WTC11 (cell line): ENCODE measurements at regions not wholly inside any gene's neighbourhood (a gene's known extent, or its start where the extent isn't known, plus 50 kb on each side); places are given as distances from the start of the nearest gene placed in this dataset.

Experiments
- ATAC-seq: fragments of 200-7000 bp; cut with Tn5 transposase; 2 replicates; pipeline ENCODE4 v1.10.0; 2021; ENCODE audit warnings: mild to moderate bottlenecking, moderate library complexity
- CTCF ChIA-PET: fragments of 300-600 bp; sonication (Branson Sonifier 250); formaldehyde crosslinking; loops from one replicate; lab custom pipeline; 2021; ENCODE audit warnings: antibody characterized with exemption; lab: Charles Lee
- POLR2A ChIA-PET: fragments of 350-600 bp; sonication (Branson Sonifier 250); formaldehyde crosslinking; loops from one replicate; lab custom pipeline; 2021; ENCODE audit warnings: antibody characterized with exemption; lab: Charles Lee
- DNase-seq: peaks from one replicate; pipeline ENCODE4 v3.0.0; 2021; ENCODE audit warnings: low spot score
- H3K27ac Mint-ChIP-seq: 2 replicates; pipeline ENCODE4 v1.8.0; 2021; ENCODE audit warnings: mixed read lengths
- H3K27me3 Mint-ChIP-seq: 2 replicates; pipeline ENCODE4 v1.8.0; 2021; ENCODE audit warnings: low read depth, mild to moderate bottlenecking, moderate library complexity, mixed read lengths
- H3K36me3 Mint-ChIP-seq: 2 replicates; pipeline ENCODE4 v1.8.0; 2021; ENCODE audit warnings: mixed read lengths
- H3K4me1 Mint-ChIP-seq: 2 replicates; pipeline ENCODE4 v1.8.0; 2022; ENCODE audit warnings: mixed read lengths
- H3K4me3 Mint-ChIP-seq: 2 replicates; pipeline ENCODE4 v1.8.0; 2021; ENCODE audit warnings: mild to moderate bottlenecking, moderate library complexity, mixed read lengths
- H3K9me3 Mint-ChIP-seq: 2 replicates; pipeline ENCODE4 v1.8.0; 2021; ENCODE audit warnings: mixed read lengths
- ATF1 ChIP-seq: sonication (generic); formaldehyde crosslinking; IDR thresholded peaks from 2 replicates; pipeline ENCODE4 v1.8.1; 2023; ENCODE audit warnings: mild to moderate bottlenecking, moderate library complexity, missing genetic modification reagents
- CDX4 ChIP-seq: fragments of 250-450 bp; sonication (Bioruptor Pico); IDR thresholded peaks from 2 replicates; pipeline ENCODE4 v1.9.0; 2021; ENCODE audit warnings: moderate library complexity, mild to moderate bottlenecking, inconsistent platforms, borderline replicate concordance
- CREB1 ChIP-seq: sonication (generic); formaldehyde crosslinking; IDR thresholded peaks from 2 replicates; pipeline ENCODE4 v1.8.0; 2023; ENCODE audit warnings: mild to moderate bottlenecking, missing genetic modification reagents
- ETV6 ChIP-seq: sonication (generic); formaldehyde crosslinking; IDR thresholded peaks from 2 replicates; pipeline ENCODE4 v1.8.1; 2022; ENCODE audit warnings: mild to moderate bottlenecking, missing genetic modification reagents
- FOXJ3 ChIP-seq: sonication (generic); formaldehyde crosslinking; IDR thresholded peaks from 2 replicates; pipeline ENCODE4 v1.9.0; 2021; ENCODE audit warnings: missing genetic modification reagents, mild to moderate bottlenecking, borderline replicate concordance
- GABPB1 ChIP-seq: sonication (generic); formaldehyde crosslinking; IDR thresholded peaks from 2 replicates; pipeline ENCODE4 v1.8.1; 2023; ENCODE audit warnings: mild to moderate bottlenecking, missing genetic modification reagents
- IRF2 ChIP-seq: sonication (generic); formaldehyde crosslinking; IDR thresholded peaks from 2 replicates; pipeline ENCODE4 v1.8.0; 2022; ENCODE audit warnings: low read depth, missing genetic modification reagents, borderline replicate concordance
- JAZF1 ChIP-seq: fragments of 250-450 bp; sonication (Bioruptor Pico); IDR thresholded peaks from 2 replicates; pipeline ENCODE4 v1.9.0; 2021; ENCODE audit warnings: moderate library complexity, mild to moderate bottlenecking, inconsistent platforms
- NFE2L1 ChIP-seq: sonication (generic); formaldehyde crosslinking; IDR thresholded peaks from 2 replicates; pipeline ENCODE4 v1.8.1; 2023; ENCODE audit warnings: missing genetic modification reagents
- PRRX2 ChIP-seq: fragments of 250-450 bp; sonication (Bioruptor Pico); IDR thresholded peaks from 2 replicates; pipeline ENCODE4 v1.8.0; 2021; ENCODE audit warnings: mild to moderate bottlenecking
- SMAD4 ChIP-seq: sonication (generic); formaldehyde crosslinking; IDR thresholded peaks from 2 replicates; pipeline ENCODE4 v1.8.0; 2022; ENCODE audit warnings: mild to moderate bottlenecking, missing genetic modification reagents
- SOX15 ChIP-seq: fragments of 250-450 bp; sonication (Bioruptor Pico); IDR thresholded peaks from 2 replicates; pipeline ENCODE4 v1.9.0; 2021; ENCODE audit warnings: mild to moderate bottlenecking
- TCF7 ChIP-seq: sonication (generic); formaldehyde crosslinking; IDR thresholded peaks from 2 replicates; pipeline ENCODE4 v1.8.0; 2022; ENCODE audit warnings: mild to moderate bottlenecking, low read depth, missing genetic modification reagents, moderate library complexity
- TEAD1 ChIP-seq: sonication (generic); formaldehyde crosslinking; IDR thresholded peaks from 2 replicates; pipeline ENCODE4 v1.8.0; 2022; ENCODE audit warnings: mild to moderate bottlenecking, missing genetic modification reagents
- ZNF121 ChIP-seq: sonication (generic); formaldehyde crosslinking; IDR thresholded peaks from 2 replicates; pipeline ENCODE4 v1.8.0; 2023; ENCODE audit warnings: missing genetic modification reagents
- ZNF317 ChIP-seq: sonication (generic); formaldehyde crosslinking; IDR thresholded peaks from 2 replicates; pipeline ENCODE4 v1.8.1; 2023; ENCODE audit warnings: low read depth, mild to moderate bottlenecking, moderate library complexity, missing genetic modification reagents, borderline replicate concordance
- ZNF425 ChIP-seq: fragments of 250-450 bp; sonication (Bioruptor Pico); conservative IDR thresholded peaks from 2 replicates; pipeline ENCODE4 v1.9.0; 2021; ENCODE audit warnings: mild to moderate bottlenecking
- TF ChIP-seq, protein P1 (sequence below): sonication (generic); formaldehyde crosslinking; IDR thresholded peaks from 2 replicates; pipeline ENCODE4 v1.8.1; 2022; ENCODE audit warnings: low read depth, mild to moderate bottlenecking, moderate library complexity, missing genetic modification reagents, borderline replicate concordance
- TF ChIP-seq, protein P2 (sequence below): sonication (generic); formaldehyde crosslinking; IDR thresholded peaks from 2 replicates; pipeline ENCODE4 v1.8.1; 2023; ENCODE audit warnings: mild to moderate bottlenecking, missing genetic modification reagents, borderline replicate concordance
- TF ChIP-seq, protein P3 (sequence below): sonication (generic); formaldehyde crosslinking; IDR thresholded peaks from 2 replicates; pipeline ENCODE4 v1.8.0; 2023; ENCODE audit warnings: missing genetic modification reagents
- TF ChIP-seq, protein P4 (sequence below): sonication (generic); formaldehyde crosslinking; IDR thresholded peaks from 2 replicates; pipeline ENCODE4 v1.8.1; 2023; ENCODE audit warnings: mild to moderate bottlenecking, missing genetic modification reagents, moderate library complexity

GRCh38 chr2:7573166-7573825 lies 656.1 kb downstream of the RNF144A start:
- H3K27ac Mint-ChIP-seq = no peak overlapping the region
- no peak for TF ChIP-seq CREB1 (CRISPR knock-in tag)
- CTCF ChIA-PET = no interaction called here
- no peaks in the 10 kb centered on the region for H3K27me3 Mint-ChIP-seq
- DNase-seq = no peak
- H3K4me1 Mint-ChIP-seq = peaks cover 35% of the 10 kb centered on the region
- POLR2A ChIA-PET = no interaction called here
- no peak for ATAC-seq
- H3K4me3 Mint-ChIP-seq = no peak overlapping the region
- H3K36me3 Mint-ChIP-seq = peaks cover 16% of the 10 kb centered on the region
- peaks cover 15% of the 10 kb centered on the region for H3K9me3 Mint-ChIP-seq

GRCh38 chr2:7574385-7574784 lies 657.2 kb downstream of the RNF144A start:
- peaks cover 26% of the 10 kb centered on the region for H3K36me3 Mint-ChIP-seq
- POLR2A ChIA-PET = no interaction called here
- no peak overlapping the region for H3K4me3 Mint-ChIP-seq
- CTCF ChIA-PET = no interaction called here
- H3K4me1 Mint-ChIP-seq = peaks cover 35% of the 10 kb centered on the region
- TF ChIP-seq, protein P1, sequence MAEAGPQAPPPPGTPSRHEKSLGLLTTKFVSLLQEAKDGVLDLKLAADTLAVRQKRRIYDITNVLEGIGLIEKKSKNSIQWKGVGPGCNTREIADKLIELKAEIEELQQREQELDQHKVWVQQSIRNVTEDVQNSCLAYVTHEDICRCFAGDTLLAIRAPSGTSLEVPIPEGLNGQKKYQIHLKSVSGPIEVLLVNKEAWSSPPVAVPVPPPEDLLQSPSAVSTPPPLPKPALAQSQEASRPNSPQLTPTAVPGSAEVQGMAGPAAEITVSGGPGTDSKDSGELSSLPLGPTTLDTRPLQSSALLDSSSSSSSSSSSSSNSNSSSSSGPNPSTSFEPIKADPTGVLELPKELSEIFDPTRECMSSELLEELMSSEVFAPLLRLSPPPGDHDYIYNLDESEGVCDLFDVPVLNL (CRISPR knock-in tag) = no peak
- TF ChIP-seq ETV6 (no peak), CDX4 (no peak), ATF1 (CRISPR knock-in tag) (no peak), FOXJ3 (CRISPR knock-in tag) (no peak), ZNF425 (CRISPR knock-in tag) (no peak), TEAD1 (CRISPR knock-in tag) (no peak), ZNF121 (CRISPR knock-in tag) (no peak)
- DNase-seq (no peak), ATAC-seq (no peak)
- no peaks in the 10 kb centered on the region for H3K27me3 Mint-ChIP-seq
- H3K27ac Mint-ChIP-seq = no peak overlapping the region
- peaks cover 26% of the 10 kb centered on the region for H3K9me3 Mint-ChIP-seq

GRCh38 chr2:7577769-7578168 lies 660.6 kb downstream of the RNF144A start:
- H3K27ac Mint-ChIP-seq = no peak overlapping the region
- H3K36me3 Mint-ChIP-seq = peaks cover 30% of the 10 kb centered on the region
- POLR2A ChIA-PET = no interaction called here
- DNase-seq (no peak), ATAC-seq (no peak)
- H3K4me3 Mint-ChIP-seq = no peak overlapping the region
- CTCF ChIA-PET = no interaction called here
- H3K27me3 Mint-ChIP-seq = peaks cover under 1% of the 10 kb centered on the region
- TF ChIP-seq PRRX2 (CRISPR knock-in tag) = no peak
- TF ChIP-seq ZNF317 (CRISPR knock-in tag) = peak; percentile 98
- H3K9me3 Mint-ChIP-seq = peaks cover 32% of the 10 kb centered on the region
- H3K4me1 Mint-ChIP-seq = peaks cover 29% of the 10 kb centered on the region

- DNase-seq = no peak
- ChIA-PET CTCF (no interaction called here), POLR2A (no interaction called here)
- no peak overlapping the region for H3K4me3 Mint-ChIP-seq
- no peak for ATAC-seq
- H3K9me3 Mint-ChIP-seq = peaks cover 9% of the 10 kb centered on the region
- H3K4me1 Mint-ChIP-seq = peaks cover 11% of the 10 kb centered on the region
- peaks cover 12% of the 10 kb centered on the region for H3K27me3 Mint-ChIP-seq
- H3K27ac Mint-ChIP-seq = no peak overlapping the region
- peaks cover 7% of the 10 kb centered on the region for H3K36me3 Mint-ChIP-seq
- TF ChIP-seq, protein P2, sequence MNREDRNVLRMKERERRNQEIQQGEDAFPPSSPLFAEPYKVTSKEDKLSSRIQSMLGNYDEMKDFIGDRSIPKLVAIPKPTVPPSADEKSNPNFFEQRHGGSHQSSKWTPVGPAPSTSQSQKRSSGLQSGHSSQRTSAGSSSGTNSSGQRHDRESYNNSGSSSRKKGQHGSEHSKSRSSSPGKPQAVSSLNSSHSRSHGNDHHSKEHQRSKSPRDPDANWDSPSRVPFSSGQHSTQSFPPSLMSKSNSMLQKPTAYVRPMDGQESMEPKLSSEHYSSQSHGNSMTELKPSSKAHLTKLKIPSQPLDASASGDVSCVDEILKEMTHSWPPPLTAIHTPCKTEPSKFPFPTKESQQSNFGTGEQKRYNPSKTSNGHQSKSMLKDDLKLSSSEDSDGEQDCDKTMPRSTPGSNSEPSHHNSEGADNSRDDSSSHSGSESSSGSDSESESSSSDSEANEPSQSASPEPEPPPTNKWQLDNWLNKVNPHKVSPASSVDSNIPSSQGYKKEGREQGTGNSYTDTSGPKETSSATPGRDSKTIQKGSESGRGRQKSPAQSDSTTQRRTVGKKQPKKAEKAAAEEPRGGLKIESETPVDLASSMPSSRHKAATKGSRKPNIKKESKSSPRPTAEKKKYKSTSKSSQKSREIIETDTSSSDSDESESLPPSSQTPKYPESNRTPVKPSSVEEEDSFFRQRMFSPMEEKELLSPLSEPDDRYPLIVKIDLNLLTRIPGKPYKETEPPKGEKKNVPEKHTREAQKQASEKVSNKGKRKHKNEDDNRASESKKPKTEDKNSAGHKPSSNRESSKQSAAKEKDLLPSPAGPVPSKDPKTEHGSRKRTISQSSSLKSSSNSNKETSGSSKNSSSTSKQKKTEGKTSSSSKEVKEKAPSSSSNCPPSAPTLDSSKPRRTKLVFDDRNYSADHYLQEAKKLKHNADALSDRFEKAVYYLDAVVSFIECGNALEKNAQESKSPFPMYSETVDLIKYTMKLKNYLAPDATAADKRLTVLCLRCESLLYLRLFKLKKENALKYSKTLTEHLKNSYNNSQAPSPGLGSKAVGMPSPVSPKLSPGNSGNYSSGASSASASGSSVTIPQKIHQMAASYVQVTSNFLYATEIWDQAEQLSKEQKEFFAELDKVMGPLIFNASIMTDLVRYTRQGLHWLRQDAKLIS (CRISPR knock-in tag) = no peak
- no peak for TF ChIP-seq PRRX2 (CRISPR knock-in tag)
- no peak for TF ChIP-seq GABPB1 (CRISPR knock-in tag)
- TF ChIP-seq SOX15 = no peak
- TF ChIP-seq JAZF1 (CRISPR knock-in tag) = no peak
- no peak for TF ChIP-seq TCF7 (CRISPR knock-in tag)
- TF ChIP-seq, protein P3, sequence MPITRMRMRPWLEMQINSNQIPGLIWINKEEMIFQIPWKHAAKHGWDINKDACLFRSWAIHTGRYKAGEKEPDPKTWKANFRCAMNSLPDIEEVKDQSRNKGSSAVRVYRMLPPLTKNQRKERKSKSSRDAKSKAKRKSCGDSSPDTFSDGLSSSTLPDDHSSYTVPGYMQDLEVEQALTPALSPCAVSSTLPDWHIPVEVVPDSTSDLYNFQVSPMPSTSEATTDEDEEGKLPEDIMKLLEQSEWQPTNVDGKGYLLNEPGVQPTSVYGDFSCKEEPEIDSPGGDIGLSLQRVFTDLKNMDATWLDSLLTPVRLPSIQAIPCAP (CRISPR knock-in tag) = no peak
- no peak for TF ChIP-seq SMAD4
- no peak for TF ChIP-seq TEAD1 (CRISPR knock-in tag)
- TF ChIP-seq ATF1 (CRISPR knock-in tag) = no peak
- no peak for TF ChIP-seq NFE2L1
- TF ChIP-seq, protein P4, sequence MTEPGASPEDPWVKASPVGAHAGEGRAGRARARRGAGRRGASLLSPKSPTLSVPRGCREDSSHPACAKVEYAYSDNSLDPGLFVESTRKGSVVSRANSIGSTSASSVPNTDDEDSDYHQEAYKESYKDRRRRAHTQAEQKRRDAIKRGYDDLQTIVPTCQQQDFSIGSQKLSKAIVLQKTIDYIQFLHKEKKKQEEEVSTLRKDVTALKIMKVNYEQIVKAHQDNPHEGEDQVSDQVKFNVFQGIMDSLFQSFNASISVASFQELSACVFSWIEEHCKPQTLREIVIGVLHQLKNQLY = no peak
- no peak for TF ChIP-seq IRF2 (CRISPR knock-in tag)
These were observed 666.8 kb downstream of the RNF144A start for GRCh38 chr2:7584017-7584416.
